ENCODE measurements at regions not wholly inside any gene's neighbourhood (a gene's known extent, or its start where the extent isn't known, plus 50 kb on each side); places are given as distances from the start of the nearest gene placed in this dataset.

GRCh38 chr7:25360451-25360850 is 132.2 kb upstream of the NPVF start:
- no peak for DNase-seq (ENCODE audit: low read depth, low spot score)

GRCh38 chr7:25361387-25361786 is 133.1 kb upstream of the NPVF start:
- no peak for DNase-seq (ENCODE audit: low read depth, low spot score)

GRCh38 chr7:25361863-25362262 is 133.6 kb upstream of the NPVF start:
- DNase-seq (ENCODE audit: low read depth, low spot score) = no peak

- no peak for DNase-seq (ENCODE audit: low read depth, low spot score)
Observed at GRCh38 chr7:25368599-25369201, 140.4 kb upstream of the NPVF start.

GRCh38 chr7:25369786-25370185 is 141.5 kb upstream of the NPVF start:
- no peak for DNase-seq (ENCODE audit: low read depth, low spot score)

- DNase-seq (ENCODE audit: low read depth, low spot score) = no peak
Observed at GRCh38 chr7:25371972-25372371, 143.7 kb upstream of the NPVF start.

- no peak for DNase-seq (ENCODE audit: low read depth, low spot score)
Observed at GRCh38 chr7:25375805-25376600, 147.7 kb upstream of the NPVF start.

GRCh38 chr7:25379351-25380300 is 151.3 kb upstream of the NPVF start:
- DNase-seq (ENCODE audit: low read depth, low spot score) = no peak

- no peak for DNase-seq (ENCODE audit: low read depth, low spot score)
Observed at GRCh38 chr7:25381818-25382589, 153.7 kb upstream of the NPVF start.

GRCh38 chr7:25382869-25383268 is 154.6 kb upstream of the NPVF start:
- DNase-seq (ENCODE audit: low read depth, low spot score) = no peak

GRCh38 chr7:25383402-25383801 is 155.1 kb upstream of the NPVF start:
- no peak for DNase-seq (ENCODE audit: low read depth, low spot score)

GRCh38 chr7:25384788-25385505 is 156.7 kb upstream of the NPVF start:
- DNase-seq (ENCODE audit: low read depth, low spot score) = no peak

- no peak for DNase-seq (ENCODE audit: low read depth, low spot score)
Observed at GRCh38 chr7:25385506-25386136, 157.3 kb upstream of the NPVF start.

GRCh38 chr7:25386311-25386744 is 158.0 kb upstream of the NPVF start:
- no peak for DNase-seq (ENCODE audit: low read depth, low spot score)

- no peak for DNase-seq (ENCODE audit: low read depth, low spot score)
Observed at GRCh38 chr7:25388681-25389080, 160.4 kb upstream of the NPVF start.

GRCh38 chr7:25389489-25390106 is 161.3 kb upstream of the NPVF start:
- DNase-seq (ENCODE audit: low read depth, low spot score) = no peak

GRCh38 chr7:25391295-25391861 is 163.1 kb upstream of the NPVF start:
- DNase-seq (ENCODE audit: low read depth, low spot score) = no peak

- DNase-seq (ENCODE audit: low read depth, low spot score) = no peak
Observed at GRCh38 chr7:25391961-25392587, 163.8 kb upstream of the NPVF start.

All from brain pericyte (primary cell).